NCI-H1694 treated with DMSO at 0.1 percent for 48 hours (cell line): ENCODE measurements at regions not wholly inside any gene's neighbourhood (a gene's known extent, or its start where the extent isn't known, plus 50 kb on each side); places are given as distances from the start of the nearest gene placed in this dataset.
A peak's percentile ranks its signal among the peaks of the same experiment; 100 is the strongest.

ENCODE experiments used
- DNase-seq: peaks from one replicate; lab custom pipeline; 2025; lab: John Stamatoyannopoulos, UW

GRCh38 chr20:6231556-6231955 lies 108.7 kb upstream of the FERMT1 start:
- no peak for DNase-seq

GRCh38 chr20:6228302-6228843 lies 105.5 kb upstream of the FERMT1 start:
- DNase-seq: no peak

- DNase-seq: no peak
Observed at GRCh38 chr20:6213311-6213710, 90.5 kb upstream of the FERMT1 start.

- DNase-seq: no peak
Observed at GRCh38 chr20:6212903-6213302, 90.1 kb upstream of the FERMT1 start.

- no peak for DNase-seq
Observed at GRCh38 chr20:6209093-6209492, 86.3 kb upstream of the FERMT1 start.

- DNase-seq: no peak
Observed at GRCh38 chr20:6200092-6200491, 77.3 kb upstream of the FERMT1 start.

- DNase-seq: no peak
Observed at GRCh38 chr20:6185268-6185667, 62.4 kb upstream of the FERMT1 start.

GRCh38 chr20:6184086-6184485 lies 61.3 kb upstream of the FERMT1 start:
- DNase-seq: no peak

- DNase-seq: no peak
Observed at GRCh38 chr20:6180531-6180930, 57.7 kb upstream of the FERMT1 start.

- peak; percentile 4 for DNase-seq
Observed at GRCh38 chr20:6178537-6178936, 55.7 kb upstream of the FERMT1 start.

GRCh38 chr20:6173481-6173880 lies 50.7 kb upstream of the FERMT1 start:
- no peak for DNase-seq
